Stimulated activated CD4-positive, alpha-beta T cell treated with anti-CD3 and anti-CD28 coated beads, Interleukin-4, amount 100 ng/mL, for 48 hours (primary cell): ENCODE measurements at regions not wholly inside any gene's neighbourhood (a gene's known extent, or its start where the extent isn't known, plus 50 kb on each side); places are given as distances from the start of the nearest gene placed in this dataset.
"Not testable (repeated sequence)": the region's sequence is repeated elsewhere in the genome, so short reads cannot be mapped to it uniquely, and the experiment has no call there.

ENCODE experiments used
- DNase-seq, 2 donors: peaks; one replicate each; pipeline ENCODE4 v3.0.0-alpha.2; 2020; ENCODE audit warnings: low read depth in 2 of 2

GRCh38 chr6:25181923-25182322, 97.3 kb upstream of the CARMIL1 start:
- no peak for DNase-seq

GRCh38 chr6:25186919-25187318, 92.3 kb upstream of the CARMIL1 start:
- no peak for DNase-seq

- DNase-seq, result no peak
Measured at GRCh38 chr6:25188232-25188631, 90.9 kb upstream of the CARMIL1 start.

GRCh38 chr6:25192590-25193459, 86.3 kb upstream of the CARMIL1 start:
- DNase-seq, result no peak

GRCh38 chr6:25193460-25194171, 85.6 kb upstream of the CARMIL1 start:
- no peak for DNase-seq

GRCh38 chr6:25194172-25194678, 84.9 kb upstream of the CARMIL1 start:
- no peak for DNase-seq

- no peak for DNase-seq
Measured at GRCh38 chr6:25196464-25196863, 82.7 kb upstream of the CARMIL1 start.

GRCh38 chr6:25197111-25197510, 82.1 kb upstream of the CARMIL1 start:
- no peak for DNase-seq

- DNase-seq, result no peak
Measured at GRCh38 chr6:25199544-25199943, 79.6 kb upstream of the CARMIL1 start.

- no peak for DNase-seq
Measured at GRCh38 chr6:25202504-25202903, 76.7 kb upstream of the CARMIL1 start.

GRCh38 chr6:25205629-25206028, 73.5 kb upstream of the CARMIL1 start:
- DNase-seq, result no peak

- DNase-seq, result not testable (repeated sequence)
Measured at GRCh38 chr6:25207453-25208155, 71.6 kb upstream of the CARMIL1 start.

- no peak for DNase-seq
Measured at GRCh38 chr6:25215881-25216280, 63.3 kb upstream of the CARMIL1 start.

GRCh38 chr6:25217302-25217701, 61.9 kb upstream of the CARMIL1 start:
- no peak for DNase-seq

- DNase-seq, result no peak
Measured at GRCh38 chr6:25217829-25218228, 61.3 kb upstream of the CARMIL1 start.

- no peak for DNase-seq
Measured at GRCh38 chr6:25218346-25218745, 60.8 kb upstream of the CARMIL1 start.

- no peak for DNase-seq
Measured at GRCh38 chr6:25219216-25219916, 59.8 kb upstream of the CARMIL1 start.

GRCh38 chr6:25219917-25220278, 59.3 kb upstream of the CARMIL1 start:
- no peak for DNase-seq

GRCh38 chr6:25220857-25221256, 58.3 kb upstream of the CARMIL1 start:
- no peak for DNase-seq

GRCh38 chr6:25222006-25222678, 57.0 kb upstream of the CARMIL1 start:
- DNase-seq, result no peak

GRCh38 chr6:25223490-25223991, 55.6 kb upstream of the CARMIL1 start:
- peak; percentile 47 to 51 for DNase-seq
